ENCODE measurements at regions not wholly inside any gene's neighbourhood (a gene's known extent, or its start where the extent isn't known, plus 50 kb on each side); places are given as distances from the start of the nearest gene placed in this dataset.

GRCh38 chr19:28596561-28597071 lies 616.3 kb downstream of the UQCRFS1 start:
- BruUV-seq (replicated peaks) = no TSS peak
- Histone ChIP-seq H2AFZ (ENCODE audit: low read depth, low read length) (no peak overlapping the region), H3K4me3 (replicated peaks in 1 of 3; ENCODE audit: insufficient read depth in 1 of 3, low read depth in 1 of 3, low read length in 3 of 3) (no peak overlapping the region), H4K20me1 (replicated peaks; ENCODE audit: control insufficient read depth, extremely low read depth, insufficient read depth, low read length) (no peaks in the 10 kb centered on the region), H3K9me3 (replicated peaks; ENCODE audit: control insufficient read depth, insufficient read depth, low read length) (peaks cover 12% of the 10 kb centered on the region), H3K36me3 (ENCODE audit: control insufficient read depth in 2 of 2, extremely low read depth in 1 of 2, insufficient read depth in 2 of 2, low read length in 2 of 2) (no peaks in the 10 kb centered on the region), H3K9me1 (replicated peaks; ENCODE audit: control insufficient read depth, extremely low read depth, insufficient read depth, low read length) (no peaks in the 10 kb centered on the region), H3K4me1 (ENCODE audit: control insufficient read depth, extremely low read depth, insufficient read depth, low read length) (no peaks in the 10 kb centered on the region), H3K9ac (replicated peaks; ENCODE audit: extremely low read depth, insufficient read depth, low read length) (no peak overlapping the region), H3K27me3 (ENCODE audit: control insufficient read depth in 2 of 2, insufficient read depth in 2 of 2, low read length in 2 of 2) (no peaks in the 10 kb centered on the region), H3K27ac (ENCODE audit: insufficient read depth, low read depth, low read length) (no peak overlapping the region), H3K4me2 (ENCODE audit: insufficient read depth, low read length) (no peak overlapping the region), H3K79me2 (ENCODE audit: control insufficient read depth, insufficient read depth, low read length) (no peaks in the 10 kb centered on the region)
- TF ChIP-seq GATA2 (IDR thresholded peaks at IDR 0.05; ENCODE audit: insufficient read depth, insufficient read length, low read depth, low read length) (no peak), EZH2 (IDR thresholded peaks at IDR 0.05; ENCODE audit: borderline replicate concordance, low read depth, low read length, severe bottlenecking) (no peak), FOS (IDR thresholded peaks at IDR 0.05; ENCODE audit: borderline replicate concordance, insufficient read depth, low read length) (no peak), JUN (IDR thresholded peaks at IDR 0.05; ENCODE audit: borderline replicate concordance, insufficient read depth, insufficient read length, low read depth) (no peak), MAX (IDR thresholded peaks at IDR 0.05; ENCODE audit: insufficient read depth, insufficient read length) (no peak), POLR2AphosphoS5 (IDR thresholded peaks at IDR 0.05; ENCODE audit: insufficient read depth, low read depth, low read length) (no peak), MYC (IDR thresholded peaks at IDR 0.05; ENCODE audit: low read depth, low read length) (no peak), POLR2A (IDR thresholded peaks at IDR 0.05; ENCODE audit: low read depth, low read length) (no peak), CTCF (IDR thresholded peaks at IDR 0.05; ENCODE audit: extremely low read depth in 1 of 2, insufficient read depth in 1 of 2, low read depth in 1 of 2, low read length in 2 of 2) (no peak)
- ChIA-PET CTCF (no interaction called here), POLR2A (no interaction called here)
- FAIRE-seq (no peak), DNase-seq (ENCODE audit: low read depth, low spot score) (no peak)
- dilution Hi-C loops (cut with MboI; ENCODE audit: extremely low pct_ligation_motif_present, low sequenced_read_pairs) (no loop called here), intact Hi-C loops (cut with micrococcal nuclease) (no loop called here)

All from endothelial cell of umbilical vein (primary cell).